ENCODE measurements at regions not wholly inside any gene's neighbourhood (a gene's known extent, or its start where the extent isn't known, plus 50 kb on each side); places are given as distances from the start of the nearest gene placed in this dataset.

DNA sequence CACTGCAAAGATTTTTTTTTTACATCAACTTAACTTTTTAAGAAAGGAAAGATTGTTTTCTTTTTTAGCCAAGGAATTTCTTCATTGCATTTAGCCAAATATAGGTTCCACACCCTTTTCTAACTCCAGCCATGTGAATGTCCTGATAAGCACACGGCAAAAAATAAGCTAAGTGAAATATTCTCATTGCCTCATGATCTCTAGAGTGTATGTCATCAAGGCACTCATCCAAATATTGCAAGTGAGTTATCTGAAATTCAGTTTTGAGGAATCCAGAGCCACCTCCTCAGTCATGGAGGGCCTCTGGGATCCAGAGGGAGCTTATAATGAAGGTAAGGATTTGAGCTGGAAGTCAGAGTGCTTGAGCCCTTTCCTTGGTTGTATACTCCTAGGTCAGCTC is 80.0 kb downstream of the BLID start:
- TF ChIP-seq POLR2A (IDR thresholded peaks at IDR 0.05): no peak
- TF ChIP-seq, protein P1, sequence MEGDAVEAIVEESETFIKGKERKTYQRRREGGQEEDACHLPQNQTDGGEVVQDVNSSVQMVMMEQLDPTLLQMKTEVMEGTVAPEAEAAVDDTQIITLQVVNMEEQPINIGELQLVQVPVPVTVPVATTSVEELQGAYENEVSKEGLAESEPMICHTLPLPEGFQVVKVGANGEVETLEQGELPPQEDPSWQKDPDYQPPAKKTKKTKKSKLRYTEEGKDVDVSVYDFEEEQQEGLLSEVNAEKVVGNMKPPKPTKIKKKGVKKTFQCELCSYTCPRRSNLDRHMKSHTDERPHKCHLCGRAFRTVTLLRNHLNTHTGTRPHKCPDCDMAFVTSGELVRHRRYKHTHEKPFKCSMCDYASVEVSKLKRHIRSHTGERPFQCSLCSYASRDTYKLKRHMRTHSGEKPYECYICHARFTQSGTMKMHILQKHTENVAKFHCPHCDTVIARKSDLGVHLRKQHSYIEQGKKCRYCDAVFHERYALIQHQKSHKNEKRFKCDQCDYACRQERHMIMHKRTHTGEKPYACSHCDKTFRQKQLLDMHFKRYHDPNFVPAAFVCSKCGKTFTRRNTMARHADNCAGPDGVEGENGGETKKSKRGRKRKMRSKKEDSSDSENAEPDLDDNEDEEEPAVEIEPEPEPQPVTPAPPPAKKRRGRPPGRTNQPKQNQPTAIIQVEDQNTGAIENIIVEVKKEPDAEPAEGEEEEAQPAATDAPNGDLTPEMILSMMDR (IDR thresholded peaks at IDR 0.05): no peak
- no peak for TF ChIP-seq POLR2AphosphoS5 (IDR thresholded peaks at IDR 0.05; ENCODE audit: insufficient read depth in 1 of 2, low read depth in 1 of 2)

Data from vagina (tissue), 2 donors.